ENCODE measurements at regions not wholly inside any gene's neighbourhood (a gene's known extent, or its start where the extent isn't known, plus 50 kb on each side); places are given as distances from the start of the nearest gene placed in this dataset.

DNA sequence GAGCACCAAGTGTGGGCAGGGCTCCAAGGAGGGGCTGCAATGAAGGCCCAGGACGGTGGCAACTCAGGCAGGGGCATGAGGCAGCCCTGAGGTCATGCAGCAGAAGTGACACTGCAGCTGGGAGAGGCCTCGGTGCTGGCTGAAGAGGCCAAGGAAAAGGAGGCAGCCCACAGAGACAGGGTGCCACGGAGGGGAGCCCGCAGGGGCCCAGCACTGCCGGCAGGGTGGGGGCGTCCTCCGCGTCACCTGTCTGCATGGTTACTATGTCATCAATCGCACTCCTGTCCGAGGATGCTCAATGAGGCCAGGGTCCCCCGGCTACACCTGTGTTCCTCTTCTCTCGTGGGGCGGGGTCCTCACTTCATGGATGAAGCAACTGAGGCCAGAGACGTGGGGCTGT, 123.1 kb downstream of the TUBA3C start:
- H4K20me1 ChIP-seq (ENCODE audit: insufficient read depth), result no peaks in the 10 kb centered on the region
- H2AFZ ChIP-seq (ENCODE audit: low read depth, low read length, poor library complexity, severe bottlenecking), result no peak overlapping the region
- TF ChIP-seq TCF7L2 (IDR thresholded peaks at IDR 0.05; ENCODE audit: borderline replicate concordance, extremely low read depth, insufficient read depth, insufficient read length) (no peak), SRF (IDR thresholded peaks at IDR 0.05; ENCODE audit: low read depth) (no peak), JUND (IDR thresholded peaks at IDR 0.05) (no peak), POLR2AphosphoS5 (IDR thresholded peaks at IDR 0.05; ENCODE audit: low read depth, low read length) (no peak), MAX (IDR thresholded peaks at IDR 0.05) (no peak), EZH2 (IDR thresholded peaks at IDR 0.05) (no peak), SIN3A (IDR thresholded peaks at IDR 0.05; ENCODE audit: low read depth) (no peak), POLR2A (IDR thresholded peaks at IDR 0.05; ENCODE audit: borderline replicate concordance, extremely low read depth, insufficient read depth, insufficient read length) (no peak), ZNF274 (IDR thresholded peaks at IDR 0.05; ENCODE audit: low read depth, low read length) (no peak), EGR1 (IDR thresholded peaks at IDR 0.05; ENCODE audit: low read depth) (no peak), FOSL1 (IDR thresholded peaks at IDR 0.05; ENCODE audit: low read depth) (no peak), CBX3 (IDR thresholded peaks at IDR 0.05; ENCODE audit: low read depth) (no peak), CTCF (IDR thresholded peaks at IDR 0.05 in 2 of 3, conservative IDR thresholded peaks at IDR 0.05 in 1 of 3; ENCODE audit: borderline replicate concordance in 1 of 3, insufficient read depth in 1 of 3, low read depth in 2 of 3, low read length in 2 of 3) (no peak), RAD21 (IDR thresholded peaks at IDR 0.05; ENCODE audit: low read depth) (no peak)
- TF ChIP-seq, protein P1, sequence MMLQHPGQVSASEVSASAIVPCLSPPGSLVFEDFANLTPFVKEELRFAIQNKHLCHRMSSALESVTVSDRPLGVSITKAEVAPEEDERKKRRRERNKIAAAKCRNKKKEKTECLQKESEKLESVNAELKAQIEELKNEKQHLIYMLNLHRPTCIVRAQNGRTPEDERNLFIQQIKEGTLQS (IDR thresholded peaks at IDR 0.05), result no peak
- TF ChIP-seq, protein P2, sequence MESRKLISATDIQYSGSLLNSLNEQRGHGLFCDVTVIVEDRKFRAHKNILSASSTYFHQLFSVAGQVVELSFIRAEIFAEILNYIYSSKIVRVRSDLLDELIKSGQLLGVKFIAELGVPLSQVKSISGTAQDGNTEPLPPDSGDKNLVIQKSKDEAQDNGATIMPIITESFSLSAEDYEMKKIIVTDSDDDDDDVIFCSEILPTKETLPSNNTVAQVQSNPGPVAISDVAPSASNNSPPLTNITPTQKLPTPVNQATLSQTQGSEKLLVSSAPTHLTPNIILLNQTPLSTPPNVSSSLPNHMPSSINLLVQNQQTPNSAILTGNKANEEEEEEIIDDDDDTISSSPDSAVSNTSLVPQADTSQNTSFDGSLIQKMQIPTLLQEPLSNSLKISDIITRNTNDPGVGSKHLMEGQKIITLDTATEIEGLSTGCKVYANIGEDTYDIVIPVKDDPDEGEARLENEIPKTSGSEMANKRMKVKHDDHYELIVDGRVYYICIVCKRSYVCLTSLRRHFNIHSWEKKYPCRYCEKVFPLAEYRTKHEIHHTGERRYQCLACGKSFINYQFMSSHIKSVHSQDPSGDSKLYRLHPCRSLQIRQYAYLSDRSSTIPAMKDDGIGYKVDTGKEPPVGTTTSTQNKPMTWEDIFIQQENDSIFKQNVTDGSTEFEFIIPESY (IDR thresholded peaks at IDR 0.05; ENCODE audit: extremely low read depth, insufficient replicate concordance, low read length), result no peak
- no peaks in the 10 kb centered on the region for H3K79me2 ChIP-seq (ENCODE audit: insufficient read depth, low read length)
- no peaks in the 10 kb centered on the region for H3K36me3 ChIP-seq (ENCODE audit: control insufficient read depth in 1 of 2, insufficient read depth in 2 of 2, low read length in 2 of 2)
- ChIA-PET RAD21 (ENCODE audit: low non-redundant PET in 1 of 2, low total read pairs in 2 of 2, uncharacterized antibody in 2 of 2, unreplicated experiment in 2 of 2) (no interaction called here), CTCF (no interaction called here), POLR2A (no interaction called here)
- H3K27ac ChIP-seq (ENCODE audit: low read depth, low read length), result no peak overlapping the region
- no peak overlapping the region for H3K9ac ChIP-seq (ENCODE audit: low read length)
- H3K4me2 ChIP-seq (ENCODE audit: low read length), result no peak overlapping the region
- no peak overlapping the region for H3K4me3 ChIP-seq (replicated peaks in 1 of 2; ENCODE audit: low read depth in 1 of 2, low read length in 2 of 2)
- BruUV-seq (replicated peaks), result no TSS peak
- no peaks in the 10 kb centered on the region for H3K9me2 ChIP-seq (ENCODE audit: insufficient read depth)
- no peaks in the 10 kb centered on the region for H3K4me1 ChIP-seq (ENCODE audit: control insufficient read depth in 1 of 2, insufficient read depth in 2 of 2, low read length in 2 of 2)
- DNase-seq (ENCODE audit: low read depth, low spot score) (no peak), ATAC-seq (no peak)
- intact Hi-C loops (cut with micrococcal nuclease), result no loop called here
- H3K9me3 ChIP-seq (ENCODE audit: control insufficient read depth in 1 of 2, insufficient read depth in 1 of 2, low read depth in 1 of 2, low read length in 2 of 2), result peaks cover 6 to 22% of the 10 kb centered on the region in 2 experiments; a peak in 2 of 4 replicates
- H3K27me3 ChIP-seq (ENCODE audit: insufficient read depth, low read length), result no peaks in the 10 kb centered on the region

All from HCT116 (cell line).